ENCODE measurements at regions not wholly inside any gene's neighbourhood (a gene's known extent, or its start where the extent isn't known, plus 50 kb on each side); places are given as distances from the start of the nearest gene placed in this dataset.
A peak's percentile ranks its signal among the peaks of the same experiment; 100 is the strongest.

GRCh38 chr15:66842710-66843441 is 140.8 kb downstream of the SMAD6 start:
- Mint-ChIP-seq H3K4me3 (no peak overlapping the region), H3K9me3 (ENCODE audit: insufficient read depth) (no peaks in the 10 kb centered on the region), H3K27me3 (ENCODE audit: low read depth) (peaks cover 50% of the 10 kb centered on the region), H3K36me3 (ENCODE audit: low read depth) (no peaks in the 10 kb centered on the region), H3K4me1 (ENCODE audit: low read depth) (no peaks in the 10 kb centered on the region), H3K27ac (no peak overlapping the region)
- ATAC-seq: peak; percentile 28
- POLR2A ChIA-PET: no interaction called here
- DNase-seq: no peak
- CTCF ChIA-PET: no interaction called here

DNA sequence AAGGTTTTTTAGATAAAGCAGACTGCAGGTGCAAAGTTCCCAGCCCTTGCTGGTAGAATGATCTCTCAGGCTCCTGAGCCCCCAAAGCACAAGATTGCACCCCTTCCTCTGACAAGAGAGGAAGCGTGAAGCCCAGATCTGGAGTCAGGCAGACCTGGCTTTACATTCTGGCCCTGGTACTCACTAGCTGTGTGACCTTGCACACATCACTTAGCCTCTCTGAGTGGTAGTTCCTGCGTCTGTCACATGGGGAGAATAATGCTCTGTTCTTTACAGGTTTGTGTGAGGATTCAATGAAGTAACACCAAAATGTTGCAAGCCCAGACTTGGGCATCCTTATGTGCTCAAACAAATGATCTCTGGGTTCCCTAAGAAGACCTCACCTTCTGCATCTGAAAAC is 141.5 kb downstream of the SMAD6 start:
- Mint-ChIP-seq H3K36me3 (ENCODE audit: low read depth) (no peaks in the 10 kb centered on the region), H3K27ac (no peak overlapping the region), H3K4me1 (ENCODE audit: low read depth) (no peaks in the 10 kb centered on the region), H3K27me3 (ENCODE audit: low read depth) (peaks cover 50% of the 10 kb centered on the region), H3K4me3 (no peak overlapping the region), H3K9me3 (ENCODE audit: insufficient read depth) (no peaks in the 10 kb centered on the region)
- ATAC-seq (no peak), DNase-seq (no peak)
- ChIA-PET POLR2A (interaction anchor here (0.6 kb wide), 1 partner anchor 9 kb away, joined by 3 read pairs; no protein-coding TSS in a partner anchor), CTCF (interaction anchor here (1.2 kb wide), 1 partner anchor 59 kb away, joined by 3 read pairs; no protein-coding TSS in a partner anchor)

- peaks cover 48% of the 10 kb centered on the region for H3K27me3 Mint-ChIP-seq (ENCODE audit: low read depth)
Measured at GRCh38 chr15:66844041-66844746, 142.2 kb downstream of the SMAD6 start.

GRCh38 chr15:66844747-66845145 is 142.7 kb downstream of the SMAD6 start:
- no peak for DNase-seq
- ATAC-seq: no peak
- no peaks in the 10 kb centered on the region for H3K9me3 Mint-ChIP-seq (ENCODE audit: insufficient read depth)
- ChIA-PET CTCF (interaction anchor here (1.2 kb wide), 1 partner anchor 58 kb away, joined by 3 read pairs; no protein-coding TSS in a partner anchor), POLR2A (no interaction called here)
- no peaks in the 10 kb centered on the region for H3K4me1 Mint-ChIP-seq (ENCODE audit: low read depth)
- H3K36me3 Mint-ChIP-seq (ENCODE audit: low read depth): no peaks in the 10 kb centered on the region
- no peak overlapping the region for H3K27ac Mint-ChIP-seq
- peaks cover 45% of the 10 kb centered on the region for H3K27me3 Mint-ChIP-seq (ENCODE audit: low read depth)
- no peak overlapping the region for H3K4me3 Mint-ChIP-seq

More at GRCh38 chr15:66844041-66844746, 142.2 kb downstream of the SMAD6 start:
- ATAC-seq: no peak
- no peak overlapping the region for H3K27ac Mint-ChIP-seq
- ChIA-PET CTCF (interaction anchor here (1.2 kb wide), 1 partner anchor 59 kb away, joined by 3 read pairs; no protein-coding TSS in a partner anchor), POLR2A (interaction anchor here (0.6 kb wide), 1 partner anchor 8 kb away, joined by 3 read pairs; no protein-coding TSS in a partner anchor)
- no peaks in the 10 kb centered on the region for H3K36me3 Mint-ChIP-seq (ENCODE audit: low read depth)
- no peaks in the 10 kb centered on the region for H3K4me1 Mint-ChIP-seq (ENCODE audit: low read depth)
- no peak overlapping the region for H3K4me3 Mint-ChIP-seq
- H3K9me3 Mint-ChIP-seq (ENCODE audit: insufficient read depth): no peaks in the 10 kb centered on the region
- no peak for DNase-seq

GRCh38 chr15:66845266-66845785 is 143.3 kb downstream of the SMAD6 start:
- Mint-ChIP-seq H3K4me3 (no peak overlapping the region), H3K36me3 (ENCODE audit: low read depth) (no peaks in the 10 kb centered on the region), H3K4me1 (ENCODE audit: low read depth) (no peaks in the 10 kb centered on the region), H3K9me3 (ENCODE audit: insufficient read depth) (no peaks in the 10 kb centered on the region), H3K27me3 (ENCODE audit: low read depth) (peaks cover 44% of the 10 kb centered on the region), H3K27ac (no peak overlapping the region)
- DNase-seq (no peak), ATAC-seq (no peak)
- CTCF ChIA-PET: interaction anchor here (1.0 kb wide), 2 partner anchors 18 to 226 kb away, joined by 3 to 5 read pairs; no protein-coding TSS in a partner anchor
- POLR2A ChIA-PET: no interaction called here

DNA sequence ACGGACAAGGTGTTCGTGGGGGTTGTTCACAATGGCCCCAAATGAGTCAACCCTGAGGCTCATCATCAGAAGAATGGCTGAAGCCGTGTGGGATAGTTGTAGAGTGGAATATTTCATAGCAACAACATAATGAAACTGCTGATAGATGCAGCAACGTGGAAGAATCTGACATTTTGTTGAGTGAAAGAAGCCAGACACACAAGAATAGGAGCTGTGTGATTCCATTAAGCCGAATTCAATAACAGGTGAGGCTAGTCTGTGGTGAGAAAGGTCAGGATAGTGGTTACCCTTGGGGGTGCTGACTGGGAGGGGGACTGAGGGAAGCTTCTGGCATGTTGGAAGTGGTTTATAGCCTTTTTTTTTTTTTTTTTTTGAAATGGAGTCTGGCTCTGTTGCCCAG is 144.0 kb downstream of the SMAD6 start:
- ChIA-PET CTCF (interaction anchor here (0.8 to 1.0 kb wide), 3 partner anchors 17 to 227 kb away, joined by 3 to 5 read pairs (median 3); no protein-coding TSS in a partner anchor), POLR2A (no interaction called here)
- DNase-seq (no peak), ATAC-seq (no peak)
- Mint-ChIP-seq H3K27me3 (ENCODE audit: low read depth) (peaks cover 39% of the 10 kb centered on the region), H3K9me3 (ENCODE audit: insufficient read depth) (no peaks in the 10 kb centered on the region), H3K4me3 (no peak overlapping the region), H3K36me3 (ENCODE audit: low read depth) (no peaks in the 10 kb centered on the region), H3K27ac (no peak overlapping the region), H3K4me1 (ENCODE audit: low read depth) (peaks cover 3% of the 10 kb centered on the region)

GRCh38 chr15:66846811-66847210 is 144.8 kb downstream of the SMAD6 start:
- Mint-ChIP-seq H3K27me3 (ENCODE audit: low read depth) (peaks cover 31% of the 10 kb centered on the region), H3K4me3 (no peak overlapping the region), H3K27ac (no peak overlapping the region), H3K36me3 (ENCODE audit: low read depth) (no peaks in the 10 kb centered on the region), H3K9me3 (ENCODE audit: insufficient read depth) (no peaks in the 10 kb centered on the region), H3K4me1 (ENCODE audit: low read depth) (peaks cover 7% of the 10 kb centered on the region)
- no peak for DNase-seq
- CTCF ChIA-PET: no interaction called here
- POLR2A ChIA-PET: no interaction called here
- ATAC-seq: no peak

DNA sequence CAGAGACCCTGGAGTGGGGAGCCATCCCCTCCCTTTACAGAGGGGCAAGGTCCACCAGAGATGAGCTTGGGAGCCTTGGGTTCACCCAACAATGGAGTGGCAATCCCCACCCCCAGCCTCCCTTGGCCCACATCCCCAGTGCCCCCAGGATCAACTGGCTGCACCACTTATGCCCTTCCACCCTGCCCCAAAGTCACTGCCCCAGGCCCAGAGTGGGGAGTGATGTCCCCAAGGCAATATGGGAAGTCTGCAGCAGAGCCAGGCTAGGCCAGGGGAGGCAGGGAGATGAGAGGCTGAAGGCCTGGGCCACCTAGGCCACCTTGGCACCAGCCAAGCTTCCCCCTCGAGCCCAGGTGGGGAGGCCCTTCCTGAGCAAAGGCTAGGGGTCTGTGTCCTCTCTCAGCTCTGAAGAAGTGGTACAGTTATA is 145.5 kb downstream of the SMAD6 start:
- Mint-ChIP-seq H3K4me1 (ENCODE audit: low read depth) (peaks cover 10% of the 10 kb centered on the region), H3K4me3 (no peak overlapping the region), H3K27me3 (ENCODE audit: low read depth) (peaks cover 31% of the 10 kb centered on the region), H3K27ac (no peak overlapping the region), H3K9me3 (ENCODE audit: insufficient read depth) (no peaks in the 10 kb centered on the region), H3K36me3 (ENCODE audit: low read depth) (no peaks in the 10 kb centered on the region)
- no peak for DNase-seq
- ATAC-seq: no peak
- ChIA-PET CTCF (interaction anchor here (1.0 kb wide), 1 partner anchor 244 kb away, joined by 3 read pairs; no protein-coding TSS in a partner anchor), POLR2A (no interaction called here)

GRCh38 chr15:66848116-66848515 is 146.1 kb downstream of the SMAD6 start:
- Mint-ChIP-seq H3K27ac (no peak overlapping the region), H3K4me1 (ENCODE audit: low read depth) (peaks cover 10% of the 10 kb centered on the region), H3K27me3 (ENCODE audit: low read depth) (peaks cover 29% of the 10 kb centered on the region), H3K4me3 (no peak overlapping the region), H3K36me3 (ENCODE audit: low read depth) (no peaks in the 10 kb centered on the region), H3K9me3 (ENCODE audit: insufficient read depth) (no peaks in the 10 kb centered on the region)
- CTCF ChIA-PET: interaction anchor here (1.0 kb wide), 1 partner anchor 244 kb away, joined by 3 read pairs; no protein-coding TSS in a partner anchor
- POLR2A ChIA-PET: no interaction called here
- no peak for ATAC-seq
- no peak for DNase-seq

GRCh38 chr15:66848686-66849392 is 146.8 kb downstream of the SMAD6 start:
- Mint-ChIP-seq H3K27me3 (ENCODE audit: low read depth) (peaks cover 24% of the 10 kb centered on the region), H3K4me3 (no peak overlapping the region), H3K4me1 (ENCODE audit: low read depth) (peaks cover 10% of the 10 kb centered on the region), H3K9me3 (ENCODE audit: insufficient read depth) (no peaks in the 10 kb centered on the region), H3K36me3 (ENCODE audit: low read depth) (no peaks in the 10 kb centered on the region), H3K27ac (no peak overlapping the region)
- CTCF ChIA-PET: interaction anchor here (4.5 kb wide), 1 partner anchor 244 kb away, joined by 96 read pairs; no protein-coding TSS in a partner anchor
- ATAC-seq: no peak
- POLR2A ChIA-PET: no interaction called here
- DNase-seq: no peak

DNA sequence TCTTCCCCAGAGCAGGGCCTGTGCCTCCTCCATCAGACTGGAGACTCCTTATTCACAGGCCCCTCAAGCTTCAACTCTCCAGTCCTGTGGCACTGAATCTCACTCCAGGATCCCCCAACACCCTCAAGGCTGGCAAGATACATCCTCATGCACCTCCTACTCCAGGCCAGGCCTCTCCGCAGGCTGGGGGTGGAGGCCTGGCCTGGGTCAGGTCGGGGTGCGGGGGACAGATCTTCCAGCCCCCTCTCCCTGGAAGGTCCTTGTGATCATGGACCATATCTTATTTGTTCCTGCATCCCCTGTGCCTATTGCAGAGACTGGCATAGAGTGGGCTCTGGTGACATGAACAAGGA is 147.3 kb downstream of the SMAD6 start:
- DNase-seq (no peak), ATAC-seq (no peak)
- Mint-ChIP-seq H3K4me1 (ENCODE audit: low read depth) (peaks cover 10% of the 10 kb centered on the region), H3K9me3 (ENCODE audit: insufficient read depth) (no peaks in the 10 kb centered on the region), H3K36me3 (ENCODE audit: low read depth) (no peaks in the 10 kb centered on the region), H3K27me3 (ENCODE audit: low read depth) (peaks cover 23% of the 10 kb centered on the region), H3K4me3 (no peak overlapping the region), H3K27ac (no peak overlapping the region)
- POLR2A ChIA-PET: no interaction called here
- CTCF ChIA-PET: interaction anchor here (4.5 kb wide), 1 partner anchor 245 kb away, joined by 96 read pairs; no protein-coding TSS in a partner anchor
